ENCODE measurements at regions not wholly inside any gene's neighbourhood (a gene's known extent, or its start where the extent isn't known, plus 50 kb on each side); places are given as distances from the start of the nearest gene placed in this dataset.
"Not testable (repeated sequence)": the region's sequence is repeated elsewhere in the genome, so short reads cannot be mapped to it uniquely, and the experiment has no call there.

DNA sequence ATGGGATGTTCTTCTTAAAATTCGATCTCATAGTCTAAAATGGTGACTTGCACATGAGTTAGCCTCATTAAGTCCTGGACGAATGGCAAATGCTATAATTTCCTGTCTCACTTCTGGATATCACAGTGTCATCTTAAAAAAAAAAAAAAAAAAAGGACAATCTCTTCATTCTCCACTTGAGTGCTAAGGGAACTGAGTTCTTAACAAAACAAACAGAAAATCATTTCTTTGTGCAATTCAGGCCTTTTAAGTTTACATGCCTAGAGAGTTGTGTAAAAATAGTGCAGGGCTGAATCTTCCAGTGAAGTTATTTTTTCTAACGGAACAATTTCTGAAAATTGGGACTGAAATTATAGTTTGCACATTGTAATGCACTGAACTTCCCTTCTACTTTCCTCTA is 122.8 kb upstream of the FAT1 start:
- TF ChIP-seq EZH2 (IDR thresholded peaks at IDR 0.05) (no peak), EZH2phosphoT487 (IDR thresholded peaks at IDR 0.05) (no peak)
- TF ChIP-seq, protein P1, sequence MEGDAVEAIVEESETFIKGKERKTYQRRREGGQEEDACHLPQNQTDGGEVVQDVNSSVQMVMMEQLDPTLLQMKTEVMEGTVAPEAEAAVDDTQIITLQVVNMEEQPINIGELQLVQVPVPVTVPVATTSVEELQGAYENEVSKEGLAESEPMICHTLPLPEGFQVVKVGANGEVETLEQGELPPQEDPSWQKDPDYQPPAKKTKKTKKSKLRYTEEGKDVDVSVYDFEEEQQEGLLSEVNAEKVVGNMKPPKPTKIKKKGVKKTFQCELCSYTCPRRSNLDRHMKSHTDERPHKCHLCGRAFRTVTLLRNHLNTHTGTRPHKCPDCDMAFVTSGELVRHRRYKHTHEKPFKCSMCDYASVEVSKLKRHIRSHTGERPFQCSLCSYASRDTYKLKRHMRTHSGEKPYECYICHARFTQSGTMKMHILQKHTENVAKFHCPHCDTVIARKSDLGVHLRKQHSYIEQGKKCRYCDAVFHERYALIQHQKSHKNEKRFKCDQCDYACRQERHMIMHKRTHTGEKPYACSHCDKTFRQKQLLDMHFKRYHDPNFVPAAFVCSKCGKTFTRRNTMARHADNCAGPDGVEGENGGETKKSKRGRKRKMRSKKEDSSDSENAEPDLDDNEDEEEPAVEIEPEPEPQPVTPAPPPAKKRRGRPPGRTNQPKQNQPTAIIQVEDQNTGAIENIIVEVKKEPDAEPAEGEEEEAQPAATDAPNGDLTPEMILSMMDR (IDR thresholded peaks at IDR 0.05) = no peak

DNA sequence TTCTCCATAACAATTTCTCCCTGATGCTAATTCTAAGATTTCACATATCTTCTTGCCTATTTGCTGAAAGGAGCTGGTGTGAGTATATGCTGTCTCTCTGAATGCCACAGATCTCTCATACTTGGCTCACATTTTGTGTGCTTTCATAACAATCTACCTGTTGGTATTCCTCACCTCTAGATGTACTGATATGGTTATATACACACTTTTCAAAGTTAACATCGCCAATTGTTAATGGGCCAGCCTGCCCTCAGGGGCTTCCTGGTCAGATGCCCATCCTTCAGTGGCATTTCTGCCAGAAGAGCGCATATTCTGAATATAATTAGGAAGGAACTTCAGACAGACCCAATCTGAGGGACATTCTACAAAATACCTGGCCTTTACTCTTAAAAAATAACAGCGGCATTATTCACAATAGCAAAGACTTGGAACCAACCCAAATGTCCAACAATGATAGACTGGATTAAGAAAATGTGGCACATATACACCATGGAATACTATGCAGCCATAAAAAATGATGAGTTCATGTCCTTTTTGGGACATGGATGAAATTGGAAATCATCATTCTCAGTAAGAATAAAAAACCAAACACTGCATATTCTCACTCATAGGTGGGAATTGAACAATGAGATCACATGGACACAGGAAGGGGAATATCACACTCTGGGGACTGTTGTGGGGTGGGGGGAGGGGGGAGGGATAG is 123.9 kb upstream of the FAT1 start:
- not testable (repeated sequence) for H3K9me3 ChIP-seq (ENCODE audit: low read depth); H3K9ac ChIP-seq; H3K36me3 Mint-ChIP-seq; H3K27me3 Mint-ChIP-seq (ENCODE audit: insufficient read depth, low read depth); H3K36me3 ChIP-seq; H3K4me3 Mint-ChIP-seq; H2AFZ ChIP-seq (replicated peaks); H3K27ac ChIP-seq; DNase-seq (ENCODE audit: low spot score); H3K4me3 ChIP-seq; H3K27ac Mint-ChIP-seq; H3K79me2 ChIP-seq (ENCODE audit: low read depth); H3K27me3 ChIP-seq; H3K4me2 ChIP-seq; H4K20me1 ChIP-seq (ENCODE audit: low read depth)
- H3K4me1 Mint-ChIP-seq = peaks cover 34% of the 10 kb centered on the region
- Histone ChIP-seq H3F3A (ENCODE audit: low read depth) (peaks cover 21% of the 10 kb centered on the region), H3K4me1 (peaks cover 19% of the 10 kb centered on the region)
- H3K9me3 Mint-ChIP-seq = peaks cover 11% of the 10 kb centered on the region

More for the DNA sequence above, 122.8 kb upstream of the FAT1 start:
- no peak overlapping the region for H3K4me3 ChIP-seq
- peaks cover 7% of the 10 kb centered on the region for H3K9me3 ChIP-seq (ENCODE audit: low read depth)
- no peak overlapping the region for H3K27ac ChIP-seq
- no peaks in the 10 kb centered on the region for H3K36me3 ChIP-seq
- Mint-ChIP-seq H3K4me1 (peaks cover 34% of the 10 kb centered on the region), H3K9me3 (peaks cover 11% of the 10 kb centered on the region), H3K36me3 (peaks cover 2% of the 10 kb centered on the region), H3K27ac (no peak overlapping the region), H3K27me3 (ENCODE audit: insufficient read depth, low read depth) (peaks cover 4% of the 10 kb centered on the region), H3K4me3 (no peak overlapping the region)
- H4K20me1 ChIP-seq (ENCODE audit: low read depth) = no peaks in the 10 kb centered on the region
- no peaks in the 10 kb centered on the region for H3K27me3 ChIP-seq
- peaks cover 21% of the 10 kb centered on the region for H3F3A ChIP-seq (ENCODE audit: low read depth)
- DNase-seq (ENCODE audit: low spot score) = no peak
- H2AFZ ChIP-seq (replicated peaks) = no peak overlapping the region
- no peaks in the 10 kb centered on the region for H3K79me2 ChIP-seq (ENCODE audit: low read depth)
- H3K9ac ChIP-seq = no peak overlapping the region
- no peak overlapping the region for H3K4me2 ChIP-seq
- peaks cover 19% of the 10 kb centered on the region for H3K4me1 ChIP-seq

DNA sequence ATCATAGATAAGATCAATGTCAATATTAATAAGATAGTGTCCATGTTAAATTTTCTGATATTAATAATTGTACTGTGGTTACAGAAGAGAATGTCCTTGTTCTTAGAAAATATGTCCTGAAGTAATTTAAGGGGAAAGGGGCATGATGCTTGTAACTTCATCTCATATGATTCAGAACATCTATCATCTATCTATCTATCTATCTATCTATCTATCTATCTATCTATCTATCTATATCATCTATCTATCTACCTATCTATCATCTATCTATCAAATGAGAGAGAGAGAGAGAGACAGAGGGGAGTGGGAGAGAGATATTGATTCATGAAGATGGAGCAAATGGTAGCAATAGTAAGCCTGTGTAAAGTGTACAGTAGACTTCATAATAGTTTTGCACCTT is 124.8 kb upstream of the FAT1 start:
- Histone ChIP-seq H3K27me3 (no peaks in the 10 kb centered on the region), H3K79me2 (ENCODE audit: low read depth) (no peaks in the 10 kb centered on the region), H3K27ac (no peak overlapping the region), H3K9me3 (ENCODE audit: low read depth) (peaks cover 7% of the 10 kb centered on the region), H3K4me1 (peaks cover 15% of the 10 kb centered on the region), H3K4me2 (no peak overlapping the region), H3K9ac (no peak overlapping the region), H3K36me3 (no peaks in the 10 kb centered on the region), H3K4me3 (no peak overlapping the region), H2AFZ (replicated peaks) (no peak overlapping the region), H4K20me1 (ENCODE audit: low read depth) (no peaks in the 10 kb centered on the region), H3F3A (ENCODE audit: low read depth) (peaks cover 15% of the 10 kb centered on the region)
- H3K36me3 Mint-ChIP-seq = peaks cover 2% of the 10 kb centered on the region
- no peak for DNase-seq (ENCODE audit: low spot score)
- H3K4me3 Mint-ChIP-seq = no peak overlapping the region
- H3K27me3 Mint-ChIP-seq (ENCODE audit: insufficient read depth, low read depth) = peaks cover 4% of the 10 kb centered on the region
- peaks cover 8% of the 10 kb centered on the region for H3K9me3 Mint-ChIP-seq
- H3K4me1 Mint-ChIP-seq = peaks cover 29% of the 10 kb centered on the region
- TF ChIP-seq EZH2 (IDR thresholded peaks at IDR 0.05) (no peak), EZH2phosphoT487 (IDR thresholded peaks at IDR 0.05) (no peak)
- TF ChIP-seq, protein P1 (IDR thresholded peaks at IDR 0.05) = no peak
- no peak overlapping the region for H3K27ac Mint-ChIP-seq

DNA sequence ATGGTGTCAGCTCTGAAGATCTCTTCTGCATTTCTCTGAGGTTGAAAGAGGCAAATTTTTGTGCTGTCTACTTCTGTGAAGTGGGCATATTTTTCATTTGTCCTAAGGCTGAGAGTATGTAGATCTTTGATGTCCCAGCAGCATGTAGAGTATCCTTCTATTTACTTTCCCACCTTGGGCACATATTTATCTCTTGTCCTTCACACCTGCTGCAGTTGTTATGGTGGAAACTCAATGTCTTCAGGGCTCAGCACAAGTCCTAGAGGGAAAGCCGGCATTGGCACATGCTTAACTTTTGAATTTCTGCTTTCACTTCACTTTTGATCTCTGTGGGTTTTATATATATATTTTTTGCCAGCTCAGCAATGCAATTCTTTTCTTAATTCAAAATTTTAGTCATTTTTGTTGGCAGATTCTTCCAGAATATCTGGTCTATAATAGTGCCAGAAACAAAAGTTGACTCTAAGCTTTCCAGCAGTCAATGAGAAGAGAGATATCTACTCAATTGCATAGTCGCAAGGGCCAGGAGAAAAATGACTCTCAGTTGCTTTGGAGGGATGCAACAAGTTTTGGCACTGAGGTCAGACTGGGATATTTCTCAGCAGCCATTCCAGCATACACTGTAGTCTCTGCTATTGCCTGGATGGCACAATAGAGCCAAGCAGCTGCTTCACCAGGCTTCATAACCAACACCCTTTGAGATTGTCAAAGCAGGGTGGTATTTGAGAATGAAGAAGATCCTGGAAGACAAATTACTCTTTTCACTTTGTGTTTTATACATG is 127.8 kb upstream of the FAT1 start:
- Mint-ChIP-seq H3K4me1 (peaks cover 6% of the 10 kb centered on the region), H3K27ac (no peak overlapping the region), H3K4me3 (no peak overlapping the region), H3K9me3 (peaks cover 8% of the 10 kb centered on the region), H3K36me3 (peaks cover 2% of the 10 kb centered on the region), H3K27me3 (ENCODE audit: insufficient read depth, low read depth) (peaks cover 4% of the 10 kb centered on the region)
- Histone ChIP-seq H3K4me3 (no peak overlapping the region), H3F3A (ENCODE audit: low read depth) (no peaks in the 10 kb centered on the region), H4K20me1 (ENCODE audit: low read depth) (no peaks in the 10 kb centered on the region), H3K79me2 (ENCODE audit: low read depth) (no peaks in the 10 kb centered on the region), H3K27me3 (no peaks in the 10 kb centered on the region), H3K27ac (no peak overlapping the region), H3K9me3 (ENCODE audit: low read depth) (peaks cover 7% of the 10 kb centered on the region), H3K36me3 (no peaks in the 10 kb centered on the region), H2AFZ (replicated peaks) (peak overlapping the region; percentile 22), H3K4me1 (no peaks in the 10 kb centered on the region), H3K9ac (no peak overlapping the region), H3K4me2 (no peak overlapping the region)
- DNase-seq (ENCODE audit: low spot score) = no peak
- TF ChIP-seq EZH2phosphoT487 (IDR thresholded peaks at IDR 0.05) = no peak
- TF ChIP-seq, protein P1 (IDR thresholded peaks at IDR 0.05) = no peak
- TF ChIP-seq EZH2 (IDR thresholded peaks at IDR 0.05) = no peak

All from neural progenitor cell (in vitro differentiated cells).